ENCODE measurements at regions not wholly inside any gene's neighbourhood (a gene's known extent, or its start where the extent isn't known, plus 50 kb on each side); places are given as distances from the start of the nearest gene placed in this dataset.

- no peak for TF ChIP-seq POLR2AphosphoS5 (IDR thresholded peaks at IDR 0.05; ENCODE audit: low read depth, low read length)
- no peak for TF ChIP-seq REST (IDR thresholded peaks at IDR 0.05; ENCODE audit: insufficient read depth in 1 of 2, low read depth in 2 of 2, low read length in 1 of 2)
- TF ChIP-seq TCF7L2 (IDR thresholded peaks at IDR 0.05; ENCODE audit: low read depth, low read length), result no peak
- no peak for TF ChIP-seq CTCF (IDR thresholded peaks at IDR 0.05)
- TF ChIP-seq SIN3A (IDR thresholded peaks at IDR 0.05; ENCODE audit: borderline replicate concordance, insufficient read depth, low read depth, low read length), result no peak
- DNase-seq (ENCODE audit: low read depth, low spot score), result no peak
- CTCF ChIA-PET, result no interaction called here
- H3K4me1 ChIP-seq (ENCODE audit: control insufficient read depth, insufficient read depth, low read length), result no peaks in the 10 kb centered on the region
- no peaks in the 10 kb centered on the region for H3K36me3 ChIP-seq (ENCODE audit: control insufficient read depth, insufficient read depth, low read length)
- no peak overlapping the region for H3K4me3 ChIP-seq (ENCODE audit: low read depth in 2 of 2, low read length in 2 of 2)
- no peaks in the 10 kb centered on the region for H3K9me3 ChIP-seq (ENCODE audit: control insufficient read depth, insufficient read depth, low read depth, low read length)
- in situ Hi-C loops (cut with HindIII; ENCODE audit: low pct_unique_long_range_greater_than_20kb, low sequenced_read_pairs) (no loop called here), intact Hi-C loops (cut with micrococcal nuclease; ENCODE audit: unreplicated experiment) (no loop called here)
- ATAC-seq, result no peak
- POLR2A ChIA-PET, result no interaction called here
- H3K27ac ChIP-seq (ENCODE audit: low read length), result no peak overlapping the region
- no TSS peak for BruUV-seq (replicated peaks)
- no peaks in the 10 kb centered on the region for H3K27me3 ChIP-seq (ENCODE audit: control insufficient read depth, insufficient read depth, low read length)
Observed at GRCh38 chr11:134738581-134738980, 326.5 kb upstream of the B3GAT1 start.

- Histone ChIP-seq H3K27me3 (ENCODE audit: control insufficient read depth, insufficient read depth, low read length) (peaks cover under 1% of the 10 kb centered on the region; the same call in 1 of the 2 replicates), H3K4me3 (ENCODE audit: low read depth in 2 of 2, low read length in 2 of 2) (no peak overlapping the region), H3K27ac (ENCODE audit: low read length) (no peak overlapping the region), H3K36me3 (ENCODE audit: control insufficient read depth, insufficient read depth, low read length) (no peaks in the 10 kb centered on the region), H3K9me3 (ENCODE audit: control insufficient read depth, insufficient read depth, low read depth, low read length) (no peaks in the 10 kb centered on the region), H3K4me1 (ENCODE audit: control insufficient read depth, insufficient read depth, low read length) (no peaks in the 10 kb centered on the region)
- TF ChIP-seq TCF7L2 (IDR thresholded peaks at IDR 0.05; ENCODE audit: low read depth, low read length) (no peak), SIN3A (IDR thresholded peaks at IDR 0.05; ENCODE audit: borderline replicate concordance, insufficient read depth, low read depth, low read length) (no peak), CTCF (IDR thresholded peaks at IDR 0.05) (no peak), POLR2AphosphoS5 (IDR thresholded peaks at IDR 0.05; ENCODE audit: low read depth, low read length) (no peak), REST (IDR thresholded peaks at IDR 0.05; ENCODE audit: insufficient read depth in 1 of 2, low read depth in 2 of 2, low read length in 1 of 2) (no peak)
- no TSS peak for BruUV-seq (replicated peaks)
- no peak for ATAC-seq
- ChIA-PET CTCF (no interaction called here), POLR2A (no interaction called here)
- no peak for DNase-seq (ENCODE audit: low read depth, low spot score)
- intact Hi-C loops (cut with micrococcal nuclease; ENCODE audit: unreplicated experiment) (no loop called here), in situ Hi-C loops (cut with HindIII; ENCODE audit: low pct_unique_long_range_greater_than_20kb, low sequenced_read_pairs) (no loop called here)
Observed at GRCh38 chr11:134737563-134738510, 325.8 kb upstream of the B3GAT1 start.

Data from Panc1 (cell line).